ENCODE measurements at regions not wholly inside any gene's neighbourhood (a gene's known extent, or its start where the extent isn't known, plus 50 kb on each side); places are given as distances from the start of the nearest gene placed in this dataset.

- TF ChIP-seq, protein P1, sequence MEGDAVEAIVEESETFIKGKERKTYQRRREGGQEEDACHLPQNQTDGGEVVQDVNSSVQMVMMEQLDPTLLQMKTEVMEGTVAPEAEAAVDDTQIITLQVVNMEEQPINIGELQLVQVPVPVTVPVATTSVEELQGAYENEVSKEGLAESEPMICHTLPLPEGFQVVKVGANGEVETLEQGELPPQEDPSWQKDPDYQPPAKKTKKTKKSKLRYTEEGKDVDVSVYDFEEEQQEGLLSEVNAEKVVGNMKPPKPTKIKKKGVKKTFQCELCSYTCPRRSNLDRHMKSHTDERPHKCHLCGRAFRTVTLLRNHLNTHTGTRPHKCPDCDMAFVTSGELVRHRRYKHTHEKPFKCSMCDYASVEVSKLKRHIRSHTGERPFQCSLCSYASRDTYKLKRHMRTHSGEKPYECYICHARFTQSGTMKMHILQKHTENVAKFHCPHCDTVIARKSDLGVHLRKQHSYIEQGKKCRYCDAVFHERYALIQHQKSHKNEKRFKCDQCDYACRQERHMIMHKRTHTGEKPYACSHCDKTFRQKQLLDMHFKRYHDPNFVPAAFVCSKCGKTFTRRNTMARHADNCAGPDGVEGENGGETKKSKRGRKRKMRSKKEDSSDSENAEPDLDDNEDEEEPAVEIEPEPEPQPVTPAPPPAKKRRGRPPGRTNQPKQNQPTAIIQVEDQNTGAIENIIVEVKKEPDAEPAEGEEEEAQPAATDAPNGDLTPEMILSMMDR (IDR thresholded peaks at IDR 0.05; ENCODE audit: poor library complexity): no peak
- no peak for TF ChIP-seq EZH2 (IDR thresholded peaks at IDR 0.05; ENCODE audit: borderline replicate concordance)
Observed at GRCh38 chr1:195608883-195609282, 999.4 kb downstream of the KCNT2 start.
